ELR (cell line): ENCODE measurements at regions not wholly inside any gene's neighbourhood (a gene's known extent, or its start where the extent isn't known, plus 50 kb on each side); places are given as distances from the start of the nearest gene placed in this dataset.

Source experiments
- DNase-seq: peaks from one replicate; pipeline ENCODE4 v3.0.0-alpha.2; 2015; ENCODE audit warnings: low read depth

DNA sequence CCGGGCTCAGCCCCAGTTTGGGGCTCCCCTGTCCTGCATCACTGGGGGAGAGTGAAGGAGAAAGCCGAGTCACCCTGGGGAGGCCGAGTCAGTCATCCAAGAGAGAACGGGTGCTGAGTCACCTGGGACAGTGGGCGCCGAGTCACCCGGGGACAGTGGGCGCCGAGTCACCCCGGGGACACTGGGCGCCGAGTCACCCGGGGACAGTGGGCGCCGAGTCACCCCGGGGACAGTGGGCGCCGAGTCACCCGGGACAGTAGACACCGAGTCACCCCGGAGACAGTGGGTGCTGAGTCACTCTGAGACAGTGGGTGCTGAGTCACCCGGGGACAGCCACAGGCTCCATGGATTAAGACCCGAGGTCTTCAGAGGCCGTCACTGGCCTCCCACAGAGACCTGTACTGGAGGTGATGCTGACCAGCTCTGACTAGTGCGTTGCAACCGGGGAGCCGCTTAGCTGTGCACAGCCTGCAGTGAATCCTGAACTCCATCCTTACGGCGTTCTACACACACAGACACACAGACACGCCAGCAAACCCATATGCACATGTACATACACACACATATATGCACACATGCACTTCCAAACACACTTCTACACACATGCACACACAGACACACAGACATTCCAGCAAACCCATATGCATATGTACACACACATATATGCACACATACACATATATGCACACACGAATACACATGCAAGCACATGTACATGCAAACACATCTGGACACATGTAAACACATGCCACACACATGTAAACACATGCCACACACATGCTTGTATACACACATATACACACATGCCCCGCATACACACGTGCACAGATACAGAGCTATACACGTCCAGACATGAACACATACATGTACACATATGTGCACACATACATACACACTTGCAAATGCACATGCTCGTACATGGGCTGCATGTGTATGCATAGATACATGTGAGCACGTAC lies 64.9 kb upstream of the GALNT9 start:
- DNase-seq: peak; percentile 15

DNA sequence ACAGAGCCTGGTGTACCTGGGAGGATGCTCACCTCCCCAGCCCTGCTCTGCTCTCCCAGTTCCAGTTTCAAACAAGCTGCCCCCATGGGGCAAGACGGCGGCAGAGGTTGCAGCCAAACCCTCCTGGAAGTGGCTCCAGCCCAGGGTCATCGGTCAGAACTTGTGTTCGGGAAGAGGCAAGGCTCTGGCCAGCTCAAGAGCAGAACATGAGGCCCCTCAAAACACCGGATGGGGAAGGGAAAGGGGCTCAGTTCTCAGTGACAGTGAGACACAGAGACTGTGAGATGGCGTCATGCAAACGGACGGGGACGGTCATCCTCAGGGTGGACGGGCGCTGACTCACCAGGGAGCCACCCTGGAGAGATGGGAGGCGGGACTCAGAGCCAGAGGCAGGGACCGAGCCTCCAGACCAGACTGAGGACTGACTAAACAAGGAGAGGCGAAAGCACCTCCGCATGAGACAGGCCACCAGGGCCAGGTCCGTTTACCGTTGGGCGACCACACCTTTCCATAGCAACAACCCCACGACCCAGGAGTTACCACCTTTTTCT lies 63.9 kb upstream of the GALNT9 start:
- no peak for DNase-seq

DNA sequence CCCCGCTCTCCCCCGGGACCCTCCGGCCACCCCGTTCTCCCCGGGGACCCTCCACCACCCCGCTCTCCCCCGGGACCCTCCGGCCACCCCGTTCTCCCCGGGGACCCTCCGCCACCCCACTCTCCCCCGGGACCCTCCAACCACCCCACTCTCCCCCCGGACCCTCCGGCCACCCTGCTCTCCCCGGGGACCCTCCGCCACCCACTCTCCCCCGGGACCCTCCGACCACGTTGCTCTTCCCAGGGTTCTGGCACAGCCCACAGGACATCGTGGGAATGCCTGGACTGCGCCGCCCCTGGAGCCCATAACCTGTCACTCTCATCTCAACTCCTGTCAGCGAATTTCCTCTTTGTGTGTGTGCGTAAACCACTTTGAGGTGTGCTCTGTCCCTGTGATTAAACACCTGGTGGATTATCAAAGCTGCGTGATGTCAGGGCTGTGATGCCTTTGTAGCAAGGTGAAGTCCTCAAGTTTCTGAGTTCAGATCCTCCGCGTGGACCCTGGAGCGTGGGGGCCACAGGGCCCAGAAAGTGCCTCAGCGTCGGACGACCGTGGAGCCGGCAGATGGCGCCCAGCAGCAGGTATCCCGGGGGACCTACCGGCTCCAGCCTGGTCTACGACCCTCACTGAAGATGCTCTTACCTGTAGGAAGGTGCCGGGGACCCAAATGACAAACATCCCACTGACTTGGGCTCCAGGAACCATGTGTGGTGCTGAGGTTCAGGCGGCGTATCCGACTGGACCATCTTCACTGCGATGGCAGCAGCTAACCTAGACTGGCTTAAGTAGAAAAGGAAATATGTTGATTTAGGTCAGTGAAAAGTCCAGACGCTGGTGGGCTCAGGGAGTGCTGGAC lies 63.2 kb upstream of the GALNT9 start:
- no peak for DNase-seq

DNA sequence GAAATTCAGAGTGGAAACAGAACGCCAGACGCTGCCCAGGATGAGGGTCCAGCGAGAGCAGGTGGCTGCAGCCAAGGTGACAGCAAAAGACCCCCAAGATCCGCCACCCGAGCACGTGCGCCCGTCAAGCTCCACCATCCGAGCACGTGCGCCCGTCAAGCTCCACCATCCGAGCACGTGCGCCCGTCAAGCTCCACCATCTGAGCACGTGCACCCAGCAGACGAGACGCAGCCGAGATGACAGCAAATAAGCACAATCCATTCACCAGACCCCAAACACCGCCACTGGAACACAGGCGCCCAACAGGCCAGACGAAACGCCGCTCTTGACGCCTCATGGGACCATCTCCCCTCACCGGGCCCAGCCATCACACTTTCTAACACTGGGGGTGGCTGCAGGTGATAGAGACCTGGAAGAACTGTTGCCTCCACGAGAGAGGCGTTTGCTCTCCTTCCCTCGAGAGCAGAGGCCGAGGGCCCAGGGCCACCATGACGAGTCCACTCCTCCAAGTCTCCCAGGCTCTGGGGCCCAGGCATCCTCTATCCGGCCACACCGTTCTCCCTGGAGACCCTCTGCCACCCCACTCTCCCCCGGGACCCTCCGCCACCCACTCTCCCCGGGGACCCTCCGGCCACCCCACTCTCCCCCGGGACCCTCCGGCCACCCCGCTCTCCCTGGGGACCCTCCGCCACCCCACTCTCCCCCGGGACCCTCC lies 62.1 kb upstream of the GALNT9 start:
- DNase-seq: no peak

DNA sequence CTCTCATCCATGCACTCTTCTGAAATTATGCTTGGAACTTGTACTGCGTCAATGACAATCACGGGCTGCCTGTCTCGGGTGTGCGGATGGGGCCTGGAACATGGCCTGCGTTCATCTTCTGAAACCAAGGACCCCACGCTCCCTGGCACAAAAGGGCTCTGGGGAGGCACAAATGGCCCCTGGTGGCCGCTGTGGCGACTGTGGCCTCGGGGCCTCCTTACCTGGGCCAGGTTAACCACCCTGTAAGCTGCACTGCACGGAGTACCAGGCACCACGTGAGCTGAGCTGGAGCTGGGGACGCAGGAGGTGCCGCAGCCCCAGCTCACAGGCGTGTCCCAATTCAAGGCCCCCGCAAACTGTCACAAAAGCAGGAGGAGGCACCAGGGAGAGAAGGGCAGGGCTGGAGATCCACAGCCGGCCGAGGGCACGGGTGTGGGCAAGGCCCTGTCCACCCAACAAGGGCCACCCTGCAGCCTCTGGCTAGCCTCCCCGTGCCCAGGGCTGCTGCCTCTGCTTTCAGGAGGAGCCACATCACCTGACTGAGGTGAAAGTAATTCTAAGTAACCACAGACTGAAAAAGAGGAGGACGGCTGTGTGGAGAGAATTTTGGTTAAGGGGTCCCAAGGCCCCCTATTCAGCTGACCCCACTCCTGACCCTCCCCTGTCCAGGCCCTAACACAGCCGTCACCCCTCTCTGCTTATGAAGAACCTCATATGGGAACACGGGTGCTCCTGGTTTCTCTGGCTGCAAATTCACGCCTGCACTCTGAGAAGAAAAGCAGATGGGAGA lies 61.1 kb upstream of the GALNT9 start:
- no peak for DNase-seq

DNA sequence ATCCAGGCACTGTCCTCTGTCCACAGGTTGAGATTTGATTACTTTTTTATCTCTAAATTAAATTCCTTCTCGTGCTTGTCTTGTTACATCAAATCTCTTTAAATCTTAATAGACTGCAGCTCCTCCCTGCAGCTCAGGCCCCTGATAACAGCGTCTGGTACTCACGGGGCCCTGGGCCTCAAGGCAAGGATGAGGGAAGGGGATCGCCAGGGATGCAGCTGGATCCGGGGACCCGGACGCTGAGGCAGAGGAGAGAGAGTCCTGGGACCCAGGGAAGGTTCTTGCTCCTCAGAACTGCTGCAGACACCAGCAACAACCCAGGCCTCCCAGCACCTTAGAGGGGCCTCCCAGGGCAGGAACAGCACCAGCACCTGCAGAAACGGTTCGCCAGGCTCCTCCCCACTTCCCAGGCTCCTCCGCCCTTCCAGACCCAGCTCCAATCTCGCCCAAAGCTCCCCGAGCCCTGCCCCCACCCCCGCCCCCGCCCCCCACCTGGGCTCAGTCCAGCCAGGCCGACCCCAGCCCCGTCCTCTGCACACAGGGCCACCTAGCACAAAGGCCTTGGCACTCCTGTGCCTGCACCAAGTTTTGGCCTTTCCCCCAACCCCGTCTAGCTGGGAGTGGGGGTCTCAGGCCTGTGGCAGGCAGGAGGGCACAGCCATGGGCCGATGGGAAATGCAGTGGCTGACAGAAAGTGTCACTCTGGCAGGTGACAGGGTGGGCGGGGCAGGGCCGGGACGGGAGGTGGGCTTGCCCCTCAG lies 60.3 kb upstream of the GALNT9 start:
- no peak for DNase-seq

DNA sequence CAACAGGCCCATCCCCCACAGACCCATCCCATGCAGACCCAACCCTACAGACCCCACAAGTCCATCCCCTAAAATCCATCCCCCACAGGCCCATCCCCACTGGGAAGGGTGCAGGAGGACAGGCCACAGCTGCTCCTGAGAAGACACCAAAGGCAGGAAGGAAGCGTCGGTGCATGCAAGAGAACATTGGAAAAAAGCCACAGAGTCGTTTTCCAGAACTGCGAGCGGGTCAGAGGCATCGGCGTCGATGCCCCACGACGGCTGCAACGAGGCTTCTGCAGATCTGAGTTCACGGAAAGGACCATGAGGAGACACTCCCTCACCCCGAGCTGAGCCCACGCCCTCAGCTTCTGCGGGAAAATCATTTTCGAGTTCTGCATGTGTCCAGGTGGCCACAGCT lies 59.6 kb upstream of the GALNT9 start:
- no peak for DNase-seq

DNA sequence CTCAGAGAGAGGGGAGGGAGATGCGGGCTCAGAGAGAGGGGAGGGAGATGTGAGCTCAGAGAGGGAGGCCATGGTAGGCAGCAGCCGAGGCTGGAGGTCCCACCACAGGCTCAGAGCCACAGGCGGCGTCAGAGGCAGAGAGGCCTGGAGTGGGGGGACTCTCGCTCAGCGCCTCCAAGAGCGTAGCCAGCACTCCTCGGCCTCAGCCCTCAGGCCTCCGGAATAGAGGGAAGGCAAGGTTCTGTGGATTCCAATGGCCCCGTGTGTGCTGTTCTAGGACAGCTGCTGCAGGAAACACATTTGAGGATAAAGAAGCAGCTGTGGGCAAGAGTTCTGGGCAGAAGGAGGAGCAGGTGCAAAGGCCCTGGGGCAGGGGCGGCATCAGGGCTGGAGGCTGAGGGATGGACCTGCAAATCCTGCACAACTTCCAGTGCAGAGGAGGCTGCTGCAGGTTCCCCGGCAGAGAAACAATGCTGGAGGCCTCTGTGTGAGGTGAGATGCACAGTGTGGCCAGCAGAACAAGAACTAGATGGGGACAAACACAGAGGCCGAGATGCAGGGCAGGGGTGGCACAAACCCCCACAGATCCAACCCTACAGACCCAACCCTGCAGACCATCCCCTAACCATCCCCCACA lies 59.1 kb upstream of the GALNT9 start:
- DNase-seq: no peak

DNA sequence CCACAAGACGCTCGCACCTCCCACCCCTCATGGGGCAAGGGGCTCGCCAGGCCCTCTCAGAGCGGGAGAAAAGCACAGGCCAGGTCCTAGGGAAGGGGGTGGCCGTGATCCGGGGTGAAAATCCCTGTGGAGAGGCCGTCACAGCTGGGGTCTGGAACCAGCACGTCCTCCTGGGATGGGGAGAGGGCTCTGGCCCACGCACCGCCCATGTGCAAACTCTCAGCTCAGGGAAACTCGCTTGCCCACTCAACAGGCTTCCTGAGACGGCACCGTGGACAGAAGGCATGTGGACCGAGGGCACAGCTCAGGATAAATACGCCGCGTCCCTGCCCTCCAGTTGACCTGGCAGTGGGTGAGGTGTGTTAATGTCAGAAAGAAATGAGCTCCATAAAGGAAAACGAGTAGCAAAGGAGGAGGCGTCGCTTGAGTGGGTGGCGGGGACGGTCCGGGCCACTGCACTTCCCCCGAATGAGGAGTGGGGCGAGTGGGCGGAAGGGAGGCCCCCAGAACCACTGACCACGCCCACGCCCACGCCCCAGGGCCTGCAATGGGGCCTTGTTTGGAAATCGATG lies 57.6 kb upstream of the GALNT9 start:
- no peak for DNase-seq

DNA sequence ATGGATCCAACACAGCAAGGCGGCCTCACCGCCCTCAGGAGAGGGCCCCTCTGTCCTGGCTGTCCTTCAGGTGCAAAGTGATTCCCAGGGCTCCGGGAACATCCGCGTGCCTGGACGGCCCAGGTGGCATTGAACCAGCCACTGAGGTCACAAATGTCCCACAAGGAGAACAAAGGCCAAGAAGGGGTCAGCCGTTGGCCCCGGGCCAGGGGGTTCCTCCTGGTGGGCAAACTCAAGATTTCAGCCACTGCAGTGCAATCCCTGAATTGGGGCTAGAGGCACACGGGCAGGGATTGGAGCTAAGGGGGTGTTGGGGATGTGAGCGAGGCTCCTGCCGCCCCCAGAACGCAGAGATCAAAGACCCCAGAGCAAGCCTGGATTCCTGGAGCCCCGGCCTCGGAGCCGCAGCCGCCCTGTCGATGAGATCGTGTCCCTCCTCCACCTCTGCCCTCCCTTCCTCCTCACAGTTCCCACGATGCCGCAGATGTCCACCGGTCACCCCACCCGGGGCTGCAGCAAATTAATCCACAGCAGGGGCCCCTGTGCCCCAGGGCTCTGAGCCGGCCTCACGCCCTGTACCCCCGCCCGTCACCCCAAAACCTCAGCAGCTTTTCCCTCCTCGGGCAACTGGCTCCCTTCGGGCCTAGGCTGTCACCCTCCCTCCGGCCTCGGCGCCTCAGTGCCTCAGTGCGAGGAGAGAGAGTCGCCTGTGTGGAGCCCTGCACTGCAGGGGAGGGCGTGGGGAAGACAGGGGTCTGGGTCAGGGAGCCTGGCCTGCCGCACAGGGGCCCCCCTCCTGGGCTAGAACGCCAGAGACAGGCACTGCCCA lies 56.7 kb upstream of the GALNT9 start:
- no peak for DNase-seq

DNA sequence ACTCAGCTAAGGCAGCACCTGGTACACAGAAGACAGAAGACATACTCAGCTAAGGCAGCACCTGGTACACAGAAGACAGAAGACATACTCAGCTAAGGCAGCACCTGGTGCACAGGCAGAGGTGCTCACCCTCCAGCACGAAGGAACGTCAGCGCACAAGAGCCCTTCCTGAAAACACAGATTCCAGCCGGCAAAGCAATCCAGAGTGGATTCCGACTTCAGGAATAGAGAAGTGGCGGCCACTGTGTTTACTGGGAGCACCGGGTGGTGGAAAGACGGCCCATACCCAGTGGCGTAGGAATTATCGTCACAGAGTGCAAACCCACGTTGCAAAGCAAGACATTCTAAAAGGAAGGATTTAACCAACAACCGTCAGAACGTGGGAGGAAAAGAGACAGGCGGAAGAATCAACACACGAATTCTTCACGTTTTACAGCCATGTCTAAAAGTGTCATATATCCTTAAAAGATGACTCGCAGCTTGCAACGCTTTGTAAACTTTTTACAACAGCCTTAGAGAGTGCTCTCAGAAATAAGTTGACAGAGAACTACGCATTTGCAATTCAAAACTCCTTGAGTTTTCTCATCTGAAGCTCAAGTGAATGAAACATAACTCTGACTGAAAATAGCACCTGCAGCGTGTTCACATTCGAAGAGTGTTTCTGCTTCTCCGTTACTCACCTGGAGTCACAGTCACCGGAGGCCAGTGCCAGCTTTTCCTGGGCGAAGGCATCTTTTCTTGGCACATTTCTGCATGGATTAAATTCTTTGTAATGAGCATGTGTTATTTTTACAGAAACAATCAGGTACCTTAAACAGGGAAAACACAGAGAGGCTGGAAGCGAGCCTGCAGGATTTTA lies 55.8 kb upstream of the GALNT9 start:
- no peak for DNase-seq

DNA sequence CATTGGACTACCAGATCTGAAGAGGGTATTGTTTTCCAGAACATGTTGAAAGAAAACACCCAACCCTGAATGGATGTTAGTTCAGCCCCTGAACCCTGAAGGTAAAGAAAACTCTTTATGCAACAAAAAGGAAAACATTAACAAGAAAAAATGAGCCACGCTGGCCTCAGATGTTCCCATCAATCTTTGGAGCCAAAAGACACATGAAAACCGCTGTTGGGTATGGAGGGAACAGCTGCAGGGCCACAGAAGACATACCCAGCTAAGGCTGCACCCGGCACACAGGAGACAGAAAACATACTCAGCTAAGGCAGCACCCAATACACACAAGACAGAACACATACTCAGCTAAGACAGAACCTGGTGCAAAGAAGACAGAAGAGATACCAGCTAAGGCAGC lies 51.3 kb upstream of the GALNT9 start:
- no peak for DNase-seq

DNA sequence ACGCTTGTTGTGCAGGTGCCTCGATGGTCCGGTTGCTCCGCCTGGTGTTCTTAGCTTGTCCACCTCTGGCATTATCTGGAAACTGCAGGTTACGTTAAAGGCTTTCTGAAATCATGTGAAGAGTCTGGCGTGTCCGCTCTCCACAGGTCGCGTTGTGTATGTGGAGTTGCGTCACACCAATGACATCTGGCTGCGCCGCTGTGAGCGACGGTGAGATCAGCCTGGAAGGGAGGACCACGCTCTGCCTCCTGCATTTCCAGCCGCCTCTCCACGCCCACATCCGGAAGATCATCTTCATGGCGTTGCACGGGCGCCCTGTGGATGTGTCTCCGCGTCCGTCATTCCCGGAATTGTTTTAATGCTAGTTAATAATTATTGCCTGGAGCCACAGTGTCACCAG lies 50.6 kb upstream of the GALNT9 start:
- DNase-seq: no peak

DNA sequence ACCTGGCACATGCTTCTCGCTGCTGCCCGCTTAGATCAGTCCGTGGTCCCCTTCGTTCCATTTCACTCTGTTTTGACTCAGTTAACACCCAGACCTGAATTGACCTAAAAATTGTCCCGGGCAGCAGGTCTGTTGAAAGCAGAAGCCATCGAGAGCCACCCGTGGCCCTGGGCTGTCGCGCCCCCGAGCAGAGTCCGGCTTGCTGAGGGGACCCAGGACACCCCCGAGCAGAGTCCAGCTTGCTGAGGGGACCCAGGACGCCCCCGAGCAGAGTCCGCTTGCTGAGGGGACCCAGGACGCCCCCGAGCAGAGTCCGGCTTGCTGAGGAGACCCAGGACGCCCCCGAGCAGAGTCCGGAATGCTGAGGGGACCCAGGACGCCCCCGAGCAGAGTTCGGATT lies 50.2 kb upstream of the GALNT9 start:
- DNase-seq: no peak
